GM21360 (cell line): ENCODE measurements at regions not wholly inside any gene's neighbourhood (a gene's known extent, or its start where the extent isn't known, plus 50 kb on each side); places are given as distances from the start of the nearest gene placed in this dataset.
"Not testable (repeated sequence)": the region's sequence is repeated elsewhere in the genome, so short reads cannot be mapped to it uniquely, and the experiment has no call there.

Source experiments
- ATAC-seq: cut with Tn5 transposase; IDR thresholded peaks from one replicate; pipeline ENCODE4 v1.9.1; 2021; ENCODE audit warnings: mild to moderate bottlenecking, moderate library complexity; ENCODE audit not compliant: unreplicated experiment

GRCh38 chrX:128992107-128992971, 531.0 kb downstream of the SMARCA1 start:
- ATAC-seq, result no peak

GRCh38 chrX:128975745-128976144, 547.5 kb downstream of the SMARCA1 start:
- ATAC-seq, result peak; percentile 91

DNA sequence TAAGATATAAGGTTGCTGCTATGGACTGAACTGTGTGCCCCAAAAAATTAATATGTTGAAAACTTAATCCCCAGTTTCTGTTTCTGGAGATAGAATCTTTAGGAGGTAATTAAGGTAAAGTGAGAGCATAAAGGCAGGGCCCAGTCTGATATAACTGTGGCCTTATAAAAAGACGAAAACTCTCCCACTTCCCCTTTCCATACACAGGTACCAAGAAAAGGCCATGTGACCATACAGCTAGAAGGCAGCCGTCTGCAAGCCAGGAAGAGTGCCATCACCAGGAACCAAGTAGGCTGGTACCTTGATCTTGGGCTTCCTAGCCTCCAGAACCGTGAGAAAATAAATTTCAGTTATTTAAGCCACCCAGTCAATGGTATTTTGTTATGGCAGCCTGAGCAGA, 550.3 kb downstream of the SMARCA1 start:
- no peak for ATAC-seq

DNA sequence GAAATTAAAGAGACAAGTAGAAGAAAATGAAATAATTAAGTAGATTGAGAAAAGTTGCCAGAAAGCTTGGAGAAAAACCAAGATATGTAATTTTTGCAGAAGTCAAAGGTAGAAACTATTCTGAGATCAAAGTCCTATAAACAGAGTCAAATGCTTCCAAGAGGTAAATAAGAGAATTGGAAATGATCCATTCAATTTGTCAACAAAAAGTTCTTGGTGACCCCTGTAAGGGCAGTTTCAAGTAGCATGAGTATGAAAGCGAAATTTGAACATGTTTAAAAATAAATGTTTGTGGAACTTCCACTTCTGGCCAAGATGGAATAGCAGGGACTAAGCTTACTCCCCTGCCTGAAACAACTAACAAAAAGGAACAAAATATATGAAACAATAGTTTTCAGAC, 562.0 kb downstream of the SMARCA1 start:
- ATAC-seq, result no peak

- ATAC-seq, result not testable (repeated sequence)
These were observed 568.6 kb downstream of the SMARCA1 start for GRCh38 chrX:128954697-128955096.

DNA sequence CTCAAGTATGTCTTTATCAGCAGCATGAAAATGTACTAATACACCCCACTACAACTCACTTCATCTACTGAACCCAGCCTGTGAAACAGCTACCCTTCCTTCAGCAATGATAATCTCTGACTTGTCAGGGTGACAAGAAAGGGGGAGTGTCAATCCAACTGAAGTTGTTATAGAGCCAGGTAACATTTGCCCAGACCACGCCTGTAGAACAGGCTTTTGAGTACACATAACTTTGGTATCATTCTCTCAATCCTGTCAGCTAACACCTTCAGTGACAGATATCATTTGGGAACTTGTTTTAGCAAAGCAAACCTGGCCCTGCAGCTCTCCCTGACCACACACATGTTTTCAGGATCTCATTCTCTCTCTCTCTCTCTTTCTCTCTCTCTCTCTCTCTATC, 592.2 kb downstream of the SMARCA1 start:
- ATAC-seq, result no peak

- ATAC-seq, result no peak
These were observed 593.8 kb downstream of the SMARCA1 start for GRCh38 chrX:128929271-128930057.

DNA sequence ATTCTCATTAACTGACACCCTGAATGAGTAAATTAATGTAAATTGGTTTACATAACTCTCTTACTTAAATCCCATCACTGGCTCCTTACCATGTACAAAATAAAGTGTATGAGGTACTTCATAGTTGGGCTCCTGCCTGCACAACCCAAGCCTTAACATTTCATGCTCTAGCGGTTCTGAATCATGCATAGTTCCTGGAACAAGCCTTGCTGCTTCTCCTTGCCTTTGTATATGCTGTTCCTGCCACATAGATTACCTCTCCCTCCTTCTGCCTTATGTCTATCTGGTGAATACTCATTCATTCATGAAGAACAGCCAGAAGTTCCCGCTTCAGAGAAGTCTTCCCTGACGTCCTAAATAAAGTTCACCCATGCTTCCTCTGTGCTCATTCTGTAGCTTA, 594.7 kb downstream of the SMARCA1 start:
- no peak for ATAC-seq

DNA sequence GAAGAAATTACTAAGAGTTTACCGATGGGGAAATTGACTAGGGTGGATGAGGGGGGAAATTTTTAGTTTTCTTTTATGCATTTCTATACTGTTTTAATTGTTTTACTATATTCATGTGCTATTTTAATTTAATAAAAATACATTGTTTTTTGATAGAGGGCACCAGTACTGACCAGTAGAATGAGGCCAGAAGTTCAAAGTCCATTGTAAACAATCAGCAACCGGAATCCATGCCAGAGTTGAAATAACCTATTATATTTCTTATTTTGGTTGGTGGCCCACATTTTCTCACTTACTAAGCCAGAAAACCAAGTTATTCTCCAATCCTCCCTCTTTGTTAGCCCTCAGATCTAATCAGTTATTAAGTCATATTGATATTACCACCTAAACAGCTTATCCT, 595.9 kb downstream of the SMARCA1 start:
- ATAC-seq, result no peak

DNA sequence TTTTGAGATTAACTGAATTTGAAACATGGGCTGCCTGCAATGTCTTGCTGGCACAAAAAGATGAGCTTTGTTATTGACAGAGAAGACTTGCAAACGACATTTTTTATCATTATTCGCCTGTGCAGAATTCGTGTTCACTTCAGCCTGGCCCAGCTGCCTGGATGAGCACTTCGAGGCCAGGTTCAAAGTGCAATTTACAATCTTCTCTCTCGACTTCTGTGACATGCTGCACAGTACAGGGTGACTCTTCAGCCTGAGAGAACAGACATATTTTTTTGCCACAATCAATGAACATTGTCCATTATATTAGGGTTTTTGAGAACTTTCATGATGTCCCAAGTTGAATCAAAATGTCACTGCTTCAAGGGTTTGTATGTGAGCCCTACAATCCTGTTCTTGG, 616.5 kb downstream of the SMARCA1 start:
- ATAC-seq, result no peak

DNA sequence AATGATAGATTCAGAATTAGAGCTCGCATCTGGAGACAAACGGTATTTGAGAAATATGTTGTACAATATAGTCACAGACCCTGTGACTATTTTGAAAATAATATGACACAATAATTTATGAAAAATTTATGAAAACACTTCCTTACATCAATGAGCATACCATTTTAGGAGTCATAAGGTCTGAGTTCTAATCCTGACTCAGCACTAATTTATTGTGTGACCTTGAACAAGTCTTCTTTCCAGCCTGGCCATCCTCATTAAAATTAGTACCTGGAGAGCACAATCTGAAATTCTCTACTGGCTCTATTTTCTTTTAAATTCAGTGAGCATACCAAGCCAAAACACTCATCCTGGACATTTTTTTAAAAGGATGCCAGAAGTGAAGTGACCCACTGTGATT, 622.3 kb downstream of the SMARCA1 start:
- ATAC-seq, result no peak

GRCh38 chrX:128897621-128898020, 625.7 kb downstream of the SMARCA1 start:
- ATAC-seq, result no peak

DNA sequence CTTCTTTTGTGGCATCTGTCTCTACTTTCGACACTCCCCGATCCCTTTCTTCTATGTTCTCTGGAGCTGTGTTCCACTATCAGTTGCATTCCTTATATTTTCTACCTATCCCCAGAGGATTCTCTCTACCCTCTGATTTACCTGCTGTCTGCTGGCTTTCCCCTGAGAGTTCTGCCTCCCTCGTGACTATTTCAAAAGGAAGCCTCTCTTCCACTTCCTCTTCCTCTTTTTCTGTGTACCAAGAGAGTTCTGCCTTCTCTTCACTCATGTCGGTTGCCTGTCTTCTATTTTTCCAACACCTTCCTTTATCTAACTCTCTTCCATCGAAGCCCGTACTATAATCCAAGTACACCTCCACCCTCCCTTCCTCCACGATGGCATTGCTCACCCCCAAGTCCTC, 631.7 kb downstream of the SMARCA1 start:
- ATAC-seq, result no peak

GRCh38 chrX:128884430-128884829, 638.9 kb downstream of the SMARCA1 start:
- ATAC-seq, result no peak

GRCh38 chrX:128883650-128884049, 639.6 kb downstream of the SMARCA1 start:
- no peak for ATAC-seq

- no peak for ATAC-seq
These were observed 652.9 kb downstream of the SMARCA1 start for GRCh38 chrX:128870361-128870760.

DNA sequence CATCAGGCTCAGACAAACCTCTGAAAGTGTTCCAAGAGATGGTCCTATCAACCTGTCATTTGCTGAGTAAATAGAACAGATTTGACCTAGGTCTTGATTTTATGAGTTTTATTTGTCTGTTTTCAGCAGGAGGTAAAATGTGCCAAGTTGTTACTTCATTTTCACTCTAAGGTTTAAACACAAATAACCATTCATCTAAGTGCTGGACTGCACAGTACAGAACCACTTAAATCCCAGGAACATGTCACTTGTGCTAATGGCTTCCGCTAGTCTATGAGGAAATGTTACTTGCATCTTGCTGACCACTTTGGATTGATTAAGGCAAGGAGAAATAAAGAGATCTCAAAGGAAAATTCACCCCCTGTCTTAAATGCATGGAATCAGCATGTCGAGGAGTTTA, 660.7 kb downstream of the SMARCA1 start:
- no peak for ATAC-seq

GRCh38 chrX:128848374-128848773, 674.9 kb downstream of the SMARCA1 start:
- ATAC-seq, result no peak

GRCh38 chrX:128846385-128846784, 676.9 kb downstream of the SMARCA1 start:
- no peak for ATAC-seq

GRCh38 chrX:128818690-128819089, 704.6 kb downstream of the SMARCA1 start:
- no peak for ATAC-seq

GRCh38 chrX:128816919-128817318, 706.4 kb downstream of the SMARCA1 start:
- no peak for ATAC-seq

DNA sequence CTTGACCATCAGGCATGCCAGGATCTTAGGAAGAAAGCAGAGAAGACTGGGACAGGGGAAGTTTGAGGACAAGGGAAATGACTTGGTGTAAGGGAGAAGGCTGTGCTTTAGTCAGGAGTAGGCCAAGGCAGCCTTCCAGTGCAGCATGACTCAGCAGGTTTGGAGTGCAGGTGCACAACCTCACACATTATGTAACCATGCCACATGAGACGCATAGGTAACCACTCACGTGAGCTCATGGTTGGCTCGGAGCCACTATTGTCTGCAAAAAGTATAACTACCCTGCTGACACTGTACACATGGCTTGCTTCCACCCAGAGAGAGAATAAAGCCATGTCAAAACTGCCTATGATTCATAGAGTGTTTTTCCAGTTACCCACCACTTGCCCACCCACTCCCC, 715.9 kb downstream of the SMARCA1 start:
- ATAC-seq, result no peak
